NCI-H2227 treated with DMSO at 0.1 percent for 48 hours (cell line): ENCODE measurements at regions not wholly inside any gene's neighbourhood (a gene's known extent, or its start where the extent isn't known, plus 50 kb on each side); places are given as distances from the start of the nearest gene placed in this dataset.
A peak's percentile ranks its signal among the peaks of the same experiment; 100 is the strongest.
"Not testable (repeated sequence)": the region's sequence is repeated elsewhere in the genome, so short reads cannot be mapped to it uniquely, and the experiment has no call there.

Experiments
- DNase-seq: peaks from one replicate; lab custom pipeline; 2025; lab: John Stamatoyannopoulos, UW

DNA sequence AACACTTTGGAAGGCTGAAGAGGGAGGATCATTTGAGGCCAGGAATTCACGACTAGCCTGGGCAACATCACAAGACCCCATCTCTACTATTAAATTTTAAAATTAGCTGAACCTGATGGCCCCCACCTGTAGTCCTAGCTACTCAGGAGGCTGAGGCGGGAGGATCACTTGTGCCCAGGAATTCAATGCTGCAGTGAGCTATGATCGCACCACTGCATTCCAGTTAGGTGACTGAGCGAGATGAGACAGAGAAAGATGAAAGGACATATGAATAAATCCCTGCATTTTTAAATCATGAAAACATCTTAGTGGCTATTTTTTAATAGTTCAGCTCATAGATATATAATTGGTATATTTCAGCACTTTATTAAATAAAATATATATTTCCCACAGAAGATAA, 93.8 kb downstream of the GPR63 start:
- DNase-seq: no peak

DNA sequence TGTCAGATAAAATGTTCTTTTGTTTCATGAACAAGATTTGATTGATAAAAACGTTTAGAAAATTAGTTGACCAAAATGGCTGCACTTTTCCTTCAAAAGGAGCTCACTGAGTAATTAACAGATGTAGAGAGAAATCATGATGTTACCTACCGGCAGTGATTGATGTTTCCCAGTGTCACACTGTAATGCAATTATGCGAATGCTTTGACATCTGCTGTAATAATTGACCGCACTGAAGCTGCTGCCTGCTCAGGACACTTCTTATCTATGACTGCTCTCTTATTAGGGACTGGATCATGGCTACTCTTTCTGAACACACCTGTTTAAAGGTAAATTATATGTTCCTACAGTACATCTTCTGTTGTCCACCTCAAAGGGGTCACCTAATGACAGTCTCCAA, 94.6 kb downstream of the GPR63 start:
- DNase-seq: peak; percentile 59

GRCh38 chr6:96735332-96735731, 101.9 kb downstream of the GPR63 start:
- no peak for DNase-seq

DNA sequence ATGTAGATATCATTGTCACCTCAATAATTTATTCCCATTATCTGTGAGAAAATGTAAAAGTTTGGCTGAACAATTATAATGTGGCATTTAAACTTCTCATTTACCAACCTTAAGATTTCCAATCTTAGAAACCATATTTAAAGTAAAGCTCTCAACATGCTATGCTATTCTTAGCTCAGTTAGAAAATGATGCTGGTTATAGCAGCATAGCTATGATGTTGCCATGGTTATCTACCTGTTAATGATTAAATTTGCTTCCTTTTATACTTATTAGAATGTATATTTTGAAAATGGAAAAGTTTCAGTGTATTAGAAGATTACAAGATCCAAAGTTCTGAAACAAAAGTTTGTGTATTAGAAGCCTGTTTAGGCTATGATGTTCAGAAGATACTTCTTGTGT, 110.1 kb downstream of the GPR63 start:
- DNase-seq: no peak

DNA sequence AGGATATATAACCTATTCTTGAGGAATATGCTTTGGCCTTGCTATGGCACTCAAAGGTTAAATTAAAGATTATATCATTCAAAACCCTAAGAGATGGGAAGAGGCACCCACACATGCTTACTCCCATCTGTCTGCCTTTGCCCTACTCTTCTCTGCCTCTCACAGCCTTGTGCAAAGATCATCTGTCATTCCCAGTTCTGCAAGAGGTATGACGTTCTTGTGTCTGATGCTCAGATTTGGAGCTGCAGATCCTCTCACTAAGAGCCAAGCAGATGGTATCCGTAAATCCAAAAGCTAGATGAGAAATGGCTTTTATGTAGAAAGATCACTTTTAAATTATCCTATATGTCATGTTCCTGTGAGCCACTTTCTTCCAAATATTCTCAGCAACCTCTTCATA, 112.0 kb downstream of the GPR63 start:
- DNase-seq: no peak

- DNase-seq: no peak
Measured at GRCh38 chr6:96724641-96725040, 112.6 kb downstream of the GPR63 start.

GRCh38 chr6:96723362-96723761, 113.9 kb downstream of the GPR63 start:
- DNase-seq: no peak

- DNase-seq: no peak
Measured at GRCh38 chr6:96721227-96721626, 116.0 kb downstream of the GPR63 start.

DNA sequence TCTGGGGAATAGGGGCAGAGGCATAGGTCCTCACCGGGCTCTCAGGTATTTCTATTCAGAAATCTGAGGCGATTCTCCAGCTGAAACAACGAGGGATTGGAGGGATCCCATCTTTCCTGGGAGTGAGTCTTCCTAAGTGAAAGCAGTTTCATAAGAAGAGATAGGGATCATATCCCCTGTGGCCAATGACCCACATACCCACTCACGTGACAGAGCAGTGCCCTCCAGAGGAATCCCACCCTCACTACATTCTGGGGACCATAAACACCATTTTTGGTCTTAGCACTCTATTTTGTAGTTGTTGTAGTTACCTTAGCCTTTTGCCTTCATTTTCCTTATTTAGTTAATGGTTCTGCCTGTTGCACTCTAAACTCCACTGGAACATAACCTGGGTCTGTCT, 121.1 kb downstream of the GPR63 start:
- no peak for DNase-seq

- DNase-seq: no peak
Measured at GRCh38 chr6:96715608-96716007, 121.7 kb downstream of the GPR63 start.

GRCh38 chr6:96704713-96705112, 132.6 kb downstream of the GPR63 start:
- DNase-seq: no peak

DNA sequence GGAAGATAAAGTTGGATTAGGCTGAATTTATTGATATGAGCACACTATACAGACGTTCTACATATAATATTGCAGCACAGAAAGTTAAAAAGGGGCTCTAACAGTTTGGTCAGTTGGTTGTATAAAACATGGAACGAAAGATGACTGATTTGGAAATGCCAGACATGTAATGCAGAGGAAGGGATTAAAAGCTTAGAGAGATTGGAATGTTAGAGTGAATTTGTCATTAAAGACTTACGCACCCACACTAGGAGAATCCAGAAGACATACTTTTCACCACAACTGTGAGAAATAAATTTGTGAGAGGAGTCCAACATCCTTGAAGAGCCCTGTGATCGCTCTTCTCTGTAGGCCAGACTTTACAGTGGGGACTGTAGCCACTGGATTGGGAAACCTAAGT, 134.7 kb downstream of the GPR63 start:
- DNase-seq: no peak

DNA sequence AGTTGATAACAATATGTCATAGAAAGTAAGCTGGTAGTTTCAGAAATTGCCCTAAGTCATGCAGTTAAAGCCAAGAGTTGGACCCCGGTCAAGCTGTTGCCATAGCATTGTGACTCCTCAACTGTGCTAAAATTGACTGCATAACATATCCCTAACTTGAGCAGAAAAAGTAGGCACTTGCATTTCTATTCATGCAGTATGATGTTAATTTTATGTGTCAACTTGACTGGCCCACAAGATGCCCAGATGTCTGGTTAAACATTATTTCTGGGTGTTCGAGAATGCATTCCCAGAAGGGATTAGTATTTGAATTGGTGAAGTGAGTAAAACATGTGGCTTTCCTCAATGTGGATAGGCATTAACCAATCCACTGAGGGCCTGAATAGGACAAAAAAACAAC, 136.4 kb downstream of the GPR63 start:
- DNase-seq: no peak

DNA sequence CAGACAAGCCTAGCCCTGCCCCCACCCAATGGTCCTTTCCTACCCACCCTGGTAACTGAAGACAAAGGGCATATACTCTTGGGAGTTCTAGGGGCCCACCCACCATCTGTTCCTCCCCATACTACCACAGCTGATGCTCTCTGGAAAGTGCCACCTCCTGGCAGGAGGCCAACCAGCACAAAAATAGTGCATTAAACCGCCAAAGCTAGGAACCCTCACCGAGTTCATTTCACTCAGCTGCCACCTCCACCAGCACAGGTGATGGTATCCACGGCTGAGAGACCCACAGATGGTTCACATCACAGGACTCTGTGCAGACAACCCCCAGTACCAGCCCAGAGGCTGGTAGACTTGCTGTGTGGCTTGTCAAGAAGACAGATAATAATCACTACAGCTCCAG, 131.5 kb downstream of the FHL5 start:
- DNase-seq: not testable (repeated sequence)

DNA sequence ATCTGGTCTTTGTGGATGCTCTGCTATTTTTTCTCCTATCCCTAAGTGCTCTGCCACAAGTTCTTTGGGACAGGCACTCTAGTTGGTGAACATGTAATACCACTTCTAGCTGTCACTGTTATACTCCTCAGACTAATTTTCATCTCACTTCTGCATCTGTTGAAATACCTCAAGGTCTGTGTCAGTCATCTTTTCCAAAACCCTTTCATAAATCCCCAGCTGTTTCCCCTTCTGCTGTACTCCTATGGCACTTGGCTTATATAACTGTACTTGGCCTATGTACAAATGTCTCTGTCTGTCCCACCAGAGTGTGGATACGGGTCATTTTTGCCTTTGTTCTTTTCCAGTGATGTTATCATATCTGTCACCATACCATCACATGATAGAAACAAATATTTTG, 124.2 kb downstream of the FHL5 start:
- no peak for DNase-seq

GRCh38 chr6:96685702-96686101, 122.8 kb downstream of the FHL5 start:
- no peak for DNase-seq

GRCh38 chr6:96683819-96684528, 121.0 kb downstream of the FHL5 start:
- no peak for DNase-seq

DNA sequence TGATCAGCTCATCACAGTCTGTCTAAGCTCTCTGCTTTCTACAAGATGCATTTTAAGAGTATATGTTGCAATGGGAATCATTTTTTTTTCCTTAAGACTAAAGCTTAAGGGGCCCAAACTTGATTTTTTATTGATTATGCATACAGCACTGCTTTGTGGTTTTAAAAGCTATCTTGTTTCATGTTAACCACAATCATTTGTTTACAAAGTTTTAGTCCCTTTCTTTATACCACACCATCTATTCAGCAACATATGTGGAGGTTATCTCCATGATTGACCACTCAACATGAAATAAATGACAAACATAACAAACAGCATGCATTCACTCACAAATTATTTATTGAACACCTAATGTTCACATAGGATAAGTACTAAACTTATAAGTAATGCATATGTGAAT, 119.1 kb downstream of the FHL5 start:
- DNase-seq: no peak

DNA sequence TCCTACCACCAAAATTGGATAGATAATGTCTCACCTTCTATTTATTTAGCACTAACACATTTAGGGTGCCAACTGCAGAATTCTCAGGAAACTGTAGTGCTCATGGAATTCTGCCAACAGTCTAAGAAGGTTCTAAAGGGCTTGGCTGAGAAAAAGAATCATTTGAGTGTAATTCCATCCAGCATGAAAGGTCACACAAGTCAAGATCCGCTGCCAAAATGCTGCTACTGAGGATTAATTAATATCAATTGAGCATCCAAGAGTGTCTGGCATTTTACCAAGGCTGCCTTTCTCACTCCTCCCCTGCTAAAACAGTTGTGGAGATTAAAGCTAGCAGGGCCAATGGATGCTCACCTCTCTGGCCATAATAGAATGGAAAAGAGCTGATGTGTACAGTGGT, 112.7 kb downstream of the FHL5 start:
- DNase-seq: peak; percentile 52
